Large intestine (tissue), 3 donors: ENCODE measurements at regions not wholly inside any gene's neighbourhood (a gene's known extent, or its start where the extent isn't known, plus 50 kb on each side); places are given as distances from the start of the nearest gene placed in this dataset.

Experiments
- DNase-seq, 2 donors: peaks; one replicate each; pipeline versions ENCODE4 v3.0.0 to v3.0.0-alpha.2; 2013
- H3K27ac ChIP-seq: one replicate; pipeline ENCODE4 v1.5.1; 2013; ENCODE audit warnings: low read length
- H3K27me3 ChIP-seq: 2 replicates; pipeline ENCODE4 v1.6.1; 2013; ENCODE audit warnings: low read length; ENCODE audit not compliant: control insufficient read depth, insufficient read depth
- H3K36me3 ChIP-seq: 2 replicates; pipeline ENCODE4 v1.6.1; 2013; ENCODE audit warnings: low read length; ENCODE audit not compliant: control insufficient read depth, insufficient read depth
- H3K4me1 ChIP-seq: one replicate; pipeline ENCODE4 v1.6.1; 2013; ENCODE audit warnings: low read length; ENCODE audit not compliant: control insufficient read depth, insufficient read depth
- H3K4me3 ChIP-seq: one replicate; pipeline ENCODE4 v1.5.1; 2013; ENCODE audit warnings: low read length
- H3K9me3 ChIP-seq: one replicate; pipeline ENCODE4 v1.6.1; 2013; ENCODE audit warnings: mild to moderate bottlenecking, low read depth, low read length, moderate library complexity; ENCODE audit not compliant: control insufficient read depth
- WGBS: methylation state at CpG from one replicate; pipeline ENCODE4 v1.1.5; 2013; ENCODE audit warnings: low lambda C conversion rate; ENCODE audit not compliant: insufficient coverage; 5-methylcytosine and 5-hydroxymethylcytosine counted together

DNA sequence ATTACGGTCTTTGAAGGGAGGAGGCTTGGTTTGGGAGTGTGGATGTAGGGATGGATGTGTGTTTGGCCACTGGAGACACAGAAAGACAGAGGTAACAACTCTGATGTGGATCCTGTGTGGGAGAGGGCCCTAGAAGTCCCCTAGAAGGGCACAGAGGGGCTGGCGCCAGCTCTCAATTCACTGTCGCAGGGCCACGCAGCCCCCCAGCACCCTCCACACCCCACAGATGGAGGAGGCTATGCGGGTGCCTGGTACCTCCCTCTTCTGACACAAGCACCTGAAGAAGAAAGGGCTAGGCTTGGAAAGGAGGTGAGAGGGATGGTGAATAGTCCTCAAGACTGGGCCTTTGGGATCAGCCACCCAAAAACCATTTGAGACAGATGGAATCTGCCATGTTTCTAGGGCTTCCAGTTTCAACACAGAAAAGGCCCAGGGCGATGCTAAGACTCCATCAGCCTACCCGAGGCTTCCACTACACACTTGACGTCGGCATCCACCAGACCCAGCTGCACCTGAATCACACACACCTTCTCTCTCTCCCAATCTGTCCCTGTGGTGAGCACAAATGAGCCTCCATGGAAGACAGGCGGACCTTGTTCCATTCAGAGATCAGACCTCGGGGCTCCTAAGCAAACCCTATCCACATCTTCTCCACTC, 413.5 kb upstream of the HS6ST1 start:
- Histone ChIP-seq H3K27me3 (peaks cover 7% of the 10 kb centered on the region), H3K4me1 (peaks cover 18% of the 10 kb centered on the region), H3K9me3 (peaks cover 3% of the 10 kb centered on the region), H3K36me3 (no peaks in the 10 kb centered on the region), H3K27ac (no peak overlapping the region), H3K4me3 (no peak overlapping the region)
- WGBS: 100% methylated on average over 1 of the region's 11 CpGs
- no peak for DNase-seq

DNA sequence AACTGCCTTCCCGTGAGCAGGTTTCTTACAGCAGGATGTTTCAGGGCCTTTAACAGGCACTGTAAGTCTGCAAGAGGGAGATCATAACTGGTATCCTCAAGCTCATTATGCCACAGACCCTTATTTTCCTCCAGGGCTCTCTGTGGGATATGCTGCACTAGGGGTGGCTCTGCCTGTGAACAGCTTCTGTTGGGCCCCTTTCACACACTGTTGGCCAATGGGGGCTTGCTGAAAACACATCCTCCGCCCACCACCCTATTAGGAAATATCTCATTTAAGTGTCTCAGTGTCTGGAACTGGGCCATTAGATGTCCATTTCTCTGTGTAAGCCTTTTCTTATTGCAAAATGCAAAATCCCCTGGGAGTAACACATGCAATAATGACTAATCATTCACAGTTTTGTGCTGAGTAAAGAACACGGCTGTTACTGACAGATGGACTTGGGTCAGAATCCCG, 414.3 kb upstream of the HS6ST1 start:
- Histone ChIP-seq H3K9me3 (peaks cover 3% of the 10 kb centered on the region), H3K4me3 (no peak overlapping the region), H3K4me1 (peaks cover 20% of the 10 kb centered on the region), H3K27ac (peak overlapping the region; percentile 35), H3K27me3 (peaks cover 8% of the 10 kb centered on the region), H3K36me3 (no peaks in the 10 kb centered on the region)
- peak; percentile 55 to 67 for DNase-seq
- WGBS: no CpG with 5 or more reads among the region's 4 CpGs

DNA sequence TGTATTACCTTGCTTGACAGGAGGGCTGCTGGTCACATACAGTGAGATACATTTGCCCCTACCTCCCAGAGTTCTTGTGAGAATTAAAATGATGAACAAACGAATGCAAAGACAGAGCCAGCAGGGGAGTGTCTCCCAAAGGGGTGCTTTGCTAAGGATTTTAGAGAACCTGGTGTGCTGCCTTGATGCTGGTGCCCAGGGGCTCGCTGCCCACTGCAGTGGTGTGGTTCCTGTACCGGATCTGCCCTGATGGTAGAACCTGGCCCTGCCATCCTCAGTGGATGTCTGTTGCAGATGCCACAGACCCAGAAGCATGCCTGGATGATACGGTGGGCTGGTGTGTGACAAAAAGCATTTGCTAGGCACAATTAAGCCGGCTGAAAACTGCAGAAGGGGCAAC, 414.8 kb upstream of the HS6ST1 start:
- no peak overlapping the region for H3K4me3 ChIP-seq
- no peaks in the 10 kb centered on the region for H3K36me3 ChIP-seq
- H3K27me3 ChIP-seq: peaks cover 8% of the 10 kb centered on the region
- peaks cover 3% of the 10 kb centered on the region for H3K9me3 ChIP-seq
- DNase-seq: no peak
- H3K27ac ChIP-seq: no peak overlapping the region
- H3K4me1 ChIP-seq: peaks cover 20% of the 10 kb centered on the region
- WGBS: no CpG with 5 or more reads among the region's 5 CpGs

DNA sequence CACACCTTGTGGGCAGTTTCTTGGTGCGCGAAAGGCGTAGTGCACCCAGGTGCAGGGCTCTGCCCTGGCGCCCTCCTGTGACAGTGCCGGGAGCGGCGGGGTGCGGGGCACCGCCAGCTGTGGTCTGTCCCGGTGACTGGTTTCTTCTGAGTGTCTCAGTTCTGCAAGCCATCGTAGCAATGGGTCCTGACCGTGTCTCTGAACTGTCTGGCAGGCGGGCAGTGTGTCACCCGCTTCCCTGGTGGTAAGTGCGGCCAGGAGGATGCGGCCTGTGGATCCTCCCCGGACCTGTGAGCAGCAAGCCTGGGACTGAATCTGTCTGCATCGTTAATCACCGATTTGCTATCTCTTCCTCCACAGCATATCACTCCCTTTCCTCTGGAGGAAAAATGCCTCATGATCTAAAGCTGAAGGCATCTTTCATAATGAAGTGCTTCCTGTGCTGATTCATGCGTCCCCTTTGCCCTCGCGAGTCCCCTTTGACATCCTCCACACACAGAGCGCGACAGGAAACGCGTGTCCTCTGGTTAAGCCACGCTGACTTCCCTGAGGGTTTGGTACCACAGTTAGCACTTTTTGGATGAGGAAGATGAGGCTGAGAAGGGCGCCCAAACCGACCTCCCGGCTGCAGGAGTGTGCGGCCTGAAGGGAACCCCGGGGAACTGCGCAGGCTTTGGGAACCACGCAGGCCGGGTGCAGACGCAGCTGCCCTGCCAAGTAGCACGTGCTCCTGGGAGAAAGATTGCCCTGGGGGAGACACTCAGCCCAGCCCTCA, 416.0 kb upstream of the HS6ST1 start:
- H3K27ac ChIP-seq: no peak overlapping the region
- H3K4me1 ChIP-seq: peaks cover 20% of the 10 kb centered on the region
- no peak overlapping the region for H3K4me3 ChIP-seq
- peaks cover 3% of the 10 kb centered on the region for H3K9me3 ChIP-seq
- H3K27me3 ChIP-seq: peaks cover 8% of the 10 kb centered on the region
- WGBS: no CpG with 5 or more reads among the region's 37 CpGs
- no peaks in the 10 kb centered on the region for H3K36me3 ChIP-seq
- no peak for DNase-seq

DNA sequence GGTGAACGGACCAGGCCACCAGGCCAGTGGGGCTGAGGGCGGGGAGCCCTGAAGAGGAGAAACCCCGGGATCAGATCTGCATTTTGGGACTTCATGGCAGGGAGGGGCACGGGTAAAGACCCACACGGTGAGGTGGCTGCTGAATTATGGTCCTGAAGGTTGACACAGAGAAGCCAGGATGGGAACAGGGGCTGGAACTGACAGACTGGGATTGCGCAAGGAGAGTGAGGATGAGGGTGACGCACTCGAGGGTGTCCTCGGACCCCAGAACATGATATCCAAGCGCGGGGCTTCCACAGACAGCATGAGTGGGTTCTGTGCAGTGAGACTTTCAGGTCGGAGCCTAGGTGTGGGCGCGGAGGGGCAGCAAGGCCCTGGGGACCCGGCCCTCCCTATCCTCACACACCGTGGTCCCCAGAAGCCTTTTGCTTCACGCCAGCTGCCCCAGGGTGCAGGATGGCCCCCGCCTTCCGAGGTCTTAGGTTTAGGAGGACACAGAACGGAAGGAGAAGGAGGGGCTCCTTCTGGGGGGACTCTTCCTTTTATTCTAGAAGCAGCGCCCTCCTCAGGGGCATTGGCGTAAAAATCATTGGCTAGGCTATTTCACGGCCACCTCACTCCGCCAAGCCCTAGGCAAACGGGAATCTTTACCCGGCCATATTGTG, 416.8 kb upstream of the HS6ST1 start:
- WGBS: no CpG with 5 or more reads among the region's 26 CpGs
- peaks cover 8% of the 10 kb centered on the region for H3K27me3 ChIP-seq
- no peak for DNase-seq
- H3K4me1 ChIP-seq: peaks cover 20% of the 10 kb centered on the region
- H3K36me3 ChIP-seq: no peaks in the 10 kb centered on the region
- no peak overlapping the region for H3K27ac ChIP-seq
- H3K9me3 ChIP-seq: peaks cover 3% of the 10 kb centered on the region
- no peak overlapping the region for H3K4me3 ChIP-seq

DNA sequence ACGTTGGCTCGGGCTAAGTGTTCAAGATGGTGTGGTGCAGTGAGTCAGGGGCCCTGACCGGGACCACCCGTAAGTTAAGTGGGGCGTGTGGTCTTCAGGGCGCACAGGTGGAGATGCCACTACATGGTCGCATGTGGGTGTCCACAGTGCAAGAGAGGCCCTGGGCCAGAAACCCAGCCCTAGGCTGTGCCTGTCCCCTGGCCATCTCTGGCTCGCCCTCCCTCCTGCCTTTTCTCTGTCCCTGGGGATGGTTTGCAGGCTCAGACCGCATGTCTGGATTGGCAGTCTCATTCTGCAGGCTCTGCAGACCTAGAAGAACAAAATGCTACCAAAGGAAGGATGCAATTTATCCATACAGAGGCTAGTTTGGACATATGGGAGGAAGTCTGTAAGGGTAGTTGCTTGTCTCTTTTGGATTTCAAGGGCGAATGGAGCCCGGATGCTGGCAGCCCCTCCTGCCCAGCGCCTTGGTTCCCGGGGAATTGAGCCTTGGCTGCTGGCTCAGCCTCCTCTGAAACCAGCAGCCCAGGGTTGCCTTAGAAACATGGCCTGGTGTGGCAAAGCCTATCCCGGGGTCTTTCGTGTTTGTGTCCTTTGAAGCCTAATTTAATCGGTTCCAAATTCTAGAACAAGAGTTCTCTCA, 417.5 kb upstream of the HS6ST1 start:
- Histone ChIP-seq H3K27me3 (peaks cover 8% of the 10 kb centered on the region), H3K4me1 (peaks cover 20% of the 10 kb centered on the region), H3K9me3 (peaks cover 3% of the 10 kb centered on the region), H3K27ac (no peak overlapping the region), H3K36me3 (no peaks in the 10 kb centered on the region), H3K4me3 (no peak overlapping the region)
- WGBS: no CpG with 5 or more reads among the region's 16 CpGs
- no peak for DNase-seq

DNA sequence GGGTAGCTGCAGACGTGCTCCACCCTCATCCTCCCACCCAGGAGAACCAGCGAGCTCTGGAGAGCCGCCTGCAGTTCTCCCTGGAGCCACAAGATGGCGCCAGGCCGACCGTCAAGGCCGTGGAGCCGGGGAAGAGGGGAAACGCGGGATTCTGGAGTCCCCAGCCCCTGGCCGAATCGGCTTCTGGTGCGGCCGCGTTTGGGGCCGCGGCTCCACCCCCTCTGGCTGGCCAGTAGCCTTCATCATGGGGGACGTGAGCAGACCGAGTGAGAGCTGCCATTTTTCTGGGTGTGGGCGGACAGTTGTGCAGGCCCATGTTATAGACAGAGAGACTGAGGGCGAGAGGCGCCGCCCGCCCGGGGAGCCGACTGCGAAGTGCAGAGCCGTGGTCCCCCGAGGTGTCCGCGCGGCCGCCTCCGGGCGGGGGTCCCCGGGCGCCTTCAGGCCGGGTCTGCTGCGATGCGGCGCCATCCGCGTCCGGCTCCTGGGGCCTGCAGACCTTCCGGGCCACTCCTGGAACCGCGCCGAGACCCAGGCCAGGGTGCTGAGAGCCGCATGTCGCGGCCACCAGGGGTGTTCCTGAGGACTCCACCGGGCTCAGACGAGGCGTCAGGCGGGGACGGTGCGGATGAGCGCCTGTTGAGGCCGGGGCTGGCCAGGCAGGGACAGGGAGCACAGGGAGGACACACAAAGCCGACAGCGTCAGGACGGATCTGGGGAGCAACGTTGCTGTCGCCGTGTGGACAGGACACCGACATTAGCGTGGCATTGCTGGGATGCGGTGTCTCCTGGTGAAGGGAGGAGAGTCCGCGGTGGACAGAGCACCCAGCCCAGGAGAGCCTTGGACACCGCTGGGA, 418.2 kb upstream of the HS6ST1 start:
- no CpG with 5 or more reads among the region's 71 CpGs for WGBS
- H3K4me3 ChIP-seq: peak overlapping the region; percentile 52
- H3K4me1 ChIP-seq: peaks cover 20% of the 10 kb centered on the region
- H3K27me3 ChIP-seq: peaks cover 8% of the 10 kb centered on the region
- no peaks in the 10 kb centered on the region for H3K36me3 ChIP-seq
- H3K27ac ChIP-seq: no peak overlapping the region
- peaks cover 3% of the 10 kb centered on the region for H3K9me3 ChIP-seq
- peak; percentile 62 to 67 for DNase-seq

DNA sequence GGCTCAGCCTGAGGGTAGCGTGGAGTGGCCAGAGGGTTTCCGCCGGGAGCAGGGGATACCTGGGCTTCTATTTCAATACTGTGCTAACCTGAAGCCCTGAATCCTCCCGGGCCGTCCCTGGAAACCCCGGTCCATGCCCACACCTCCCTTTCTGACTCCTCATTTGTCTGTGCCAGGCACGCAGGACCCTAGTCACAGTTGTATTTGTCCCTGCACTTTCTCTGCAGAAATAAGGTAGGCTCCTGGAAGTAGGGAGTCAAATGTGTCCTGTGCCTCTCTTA, 418.8 kb upstream of the HS6ST1 start:
- H3K27ac ChIP-seq: no peak overlapping the region
- H3K36me3 ChIP-seq: no peaks in the 10 kb centered on the region
- peaks cover 8% of the 10 kb centered on the region for H3K27me3 ChIP-seq
- peaks cover 3% of the 10 kb centered on the region for H3K9me3 ChIP-seq
- peaks cover 20% of the 10 kb centered on the region for H3K4me1 ChIP-seq
- H3K4me3 ChIP-seq: no peak overlapping the region
- DNase-seq: no peak
- no CpG with 5 or more reads among the region's 7 CpGs for WGBS

DNA sequence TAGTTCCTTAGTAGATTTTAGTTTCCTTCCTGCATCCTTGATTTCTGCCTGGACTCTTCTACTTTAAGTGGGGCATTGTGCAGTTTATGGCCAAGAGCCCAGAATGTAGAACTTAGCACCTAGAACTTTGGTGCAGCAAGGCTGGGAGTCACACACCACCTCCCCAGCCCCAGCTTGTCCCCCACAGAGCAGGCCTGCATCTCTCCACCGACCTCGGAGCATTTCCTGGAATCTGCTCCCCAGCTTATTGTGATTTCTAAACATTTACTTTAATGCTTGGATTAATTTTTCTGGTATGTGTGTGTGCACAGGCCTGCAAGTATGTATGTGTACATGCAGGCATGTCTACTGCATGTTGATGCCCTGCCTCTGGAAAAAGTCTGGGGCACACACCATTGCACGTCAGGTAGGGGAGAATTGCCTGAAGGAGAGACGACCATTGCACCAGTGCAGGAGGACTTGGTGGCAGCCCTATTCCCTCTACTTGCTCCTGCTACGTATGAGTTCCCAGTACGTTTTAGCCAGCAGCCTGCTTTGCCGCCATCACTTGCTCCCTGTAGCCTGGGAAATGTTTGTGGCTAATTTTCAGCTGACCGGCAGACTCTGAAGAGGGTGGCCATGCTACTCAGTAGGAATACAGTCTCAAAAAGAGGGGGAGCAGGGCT, 419.9 kb upstream of the HS6ST1 start:
- peaks cover 8% of the 10 kb centered on the region for H3K27me3 ChIP-seq
- 100% methylated on average over 1 of the region's 8 CpGs for WGBS
- H3K4me1 ChIP-seq: peaks cover 10% of the 10 kb centered on the region
- DNase-seq: no peak
- H3K9me3 ChIP-seq: peaks cover 3% of the 10 kb centered on the region
- no peaks in the 10 kb centered on the region for H3K36me3 ChIP-seq
- no peak overlapping the region for H3K4me3 ChIP-seq
- no peak overlapping the region for H3K27ac ChIP-seq
